ENCODE measurements at regions not wholly inside any gene's neighbourhood (a gene's known extent, or its start where the extent isn't known, plus 50 kb on each side); places are given as distances from the start of the nearest gene placed in this dataset.

- Histone ChIP-seq H3K27me3 (ENCODE audit: control insufficient read depth, insufficient read depth, low read length) (no peaks in the 10 kb centered on the region), H3K4me3 (ENCODE audit: insufficient read depth, low read depth, low read length) (no peak overlapping the region), H3K36me3 (replicated peaks; ENCODE audit: control insufficient read depth, insufficient read depth, low read length) (no peaks in the 10 kb centered on the region)
- no peak for DNase-seq
Observed at GRCh38 chr5:152882621-152883020, 477.5 kb upstream of the NMUR2 start.

DNA sequence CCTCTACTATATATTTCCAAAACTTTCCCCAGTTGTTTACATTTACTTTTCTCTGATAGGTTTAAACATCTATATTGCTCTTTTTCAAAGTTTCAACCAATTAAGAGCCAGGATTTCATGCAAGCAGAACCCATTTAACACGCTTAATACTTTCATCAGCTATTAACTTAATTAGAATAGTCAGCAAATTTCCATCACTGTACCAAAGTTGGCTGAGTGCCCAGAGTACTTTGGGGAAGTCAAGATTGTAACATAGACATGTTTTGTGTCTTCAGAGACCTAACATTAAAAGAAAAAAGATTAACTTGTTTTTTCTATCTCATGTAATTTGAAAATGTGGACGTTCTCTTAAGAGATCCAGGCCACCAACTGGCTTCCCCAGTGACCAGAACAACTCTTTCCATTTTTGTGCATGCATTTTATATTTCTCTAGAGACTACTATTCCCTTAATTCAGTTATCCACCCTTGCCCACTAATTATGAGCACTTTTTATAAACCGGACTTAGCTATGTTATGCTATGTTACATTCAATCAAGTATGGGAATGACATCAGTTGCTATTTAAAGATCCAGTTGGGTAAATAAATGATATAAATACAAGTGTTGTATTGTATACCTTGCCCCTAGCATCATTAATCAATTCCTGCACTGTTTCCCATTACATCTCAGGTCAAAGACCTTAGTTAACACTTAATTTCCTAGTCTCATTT, 478.1 kb upstream of the NMUR2 start:
- Histone ChIP-seq H3K4me3 (ENCODE audit: insufficient read depth, low read depth, low read length) (no peak overlapping the region), H3K36me3 (replicated peaks; ENCODE audit: control insufficient read depth, insufficient read depth, low read length) (no peaks in the 10 kb centered on the region), H3K27me3 (ENCODE audit: control insufficient read depth, insufficient read depth, low read length) (no peaks in the 10 kb centered on the region)
- DNase-seq = no peak

GRCh38 chr5:152884006-152884405, 478.9 kb upstream of the NMUR2 start:
- Histone ChIP-seq H3K27me3 (ENCODE audit: control insufficient read depth, insufficient read depth, low read length) (no peaks in the 10 kb centered on the region), H3K36me3 (replicated peaks; ENCODE audit: control insufficient read depth, insufficient read depth, low read length) (no peaks in the 10 kb centered on the region), H3K4me3 (ENCODE audit: insufficient read depth, low read depth, low read length) (no peak overlapping the region)
- DNase-seq = no peak

GRCh38 chr5:152900332-152900731, 495.3 kb upstream of the NMUR2 start:
- Histone ChIP-seq H3K36me3 (replicated peaks; ENCODE audit: control insufficient read depth, insufficient read depth, low read length) (no peaks in the 10 kb centered on the region), H3K4me3 (ENCODE audit: insufficient read depth, low read depth, low read length) (no peak overlapping the region), H3K27me3 (ENCODE audit: control insufficient read depth, insufficient read depth, low read length) (no peaks in the 10 kb centered on the region)
- no peak for DNase-seq

- Histone ChIP-seq H3K36me3 (replicated peaks; ENCODE audit: control insufficient read depth, insufficient read depth, low read length) (no peaks in the 10 kb centered on the region), H3K27me3 (ENCODE audit: control insufficient read depth, insufficient read depth, low read length) (no peaks in the 10 kb centered on the region), H3K4me3 (ENCODE audit: insufficient read depth, low read depth, low read length) (no peak overlapping the region)
- DNase-seq = no peak
Observed at GRCh38 chr5:152901754-152902153, 496.7 kb upstream of the NMUR2 start.

GRCh38 chr5:152905286-152905685, 500.2 kb upstream of the NMUR2 start:
- no peaks in the 10 kb centered on the region for H3K36me3 ChIP-seq (replicated peaks; ENCODE audit: control insufficient read depth, insufficient read depth, low read length)
- H3K27me3 ChIP-seq (ENCODE audit: control insufficient read depth, insufficient read depth, low read length) = no peaks in the 10 kb centered on the region
- H3K4me3 ChIP-seq (ENCODE audit: insufficient read depth, low read depth, low read length) = no peak overlapping the region
- DNase-seq = no peak

- H3K27me3 ChIP-seq (ENCODE audit: control insufficient read depth, insufficient read depth, low read length) = no peaks in the 10 kb centered on the region
- no peak for DNase-seq
- H3K36me3 ChIP-seq (replicated peaks; ENCODE audit: control insufficient read depth, insufficient read depth, low read length) = no peaks in the 10 kb centered on the region
- H3K4me3 ChIP-seq (ENCODE audit: insufficient read depth, low read depth, low read length) = no peak overlapping the region
Observed at GRCh38 chr5:152907488-152908245, 502.6 kb upstream of the NMUR2 start.

DNA sequence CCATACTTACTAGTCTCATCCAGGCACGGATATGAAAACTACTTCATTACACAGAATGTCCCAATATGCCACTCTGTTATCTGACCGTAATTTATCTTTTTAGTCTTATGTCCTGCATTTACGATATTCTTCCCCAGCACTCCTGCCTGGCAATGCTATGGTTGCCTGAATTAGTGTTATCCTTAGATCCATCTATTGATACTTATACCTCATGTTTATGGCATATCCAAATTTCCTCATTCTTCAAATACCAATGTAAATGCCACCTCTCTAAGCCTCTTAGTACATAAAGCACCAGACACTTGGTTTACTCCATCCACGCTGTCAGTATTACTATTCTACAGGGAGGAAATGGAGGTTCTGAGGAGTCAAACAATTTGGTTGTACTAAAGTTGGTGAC, 507.8 kb upstream of the NMUR2 start:
- no peak for DNase-seq
- no peaks in the 10 kb centered on the region for H3K27me3 ChIP-seq (ENCODE audit: control insufficient read depth, insufficient read depth, low read length)
- H3K36me3 ChIP-seq (replicated peaks; ENCODE audit: control insufficient read depth, insufficient read depth, low read length) = no peaks in the 10 kb centered on the region
- H3K4me3 ChIP-seq (ENCODE audit: insufficient read depth, low read depth, low read length) = no peak overlapping the region

DNA sequence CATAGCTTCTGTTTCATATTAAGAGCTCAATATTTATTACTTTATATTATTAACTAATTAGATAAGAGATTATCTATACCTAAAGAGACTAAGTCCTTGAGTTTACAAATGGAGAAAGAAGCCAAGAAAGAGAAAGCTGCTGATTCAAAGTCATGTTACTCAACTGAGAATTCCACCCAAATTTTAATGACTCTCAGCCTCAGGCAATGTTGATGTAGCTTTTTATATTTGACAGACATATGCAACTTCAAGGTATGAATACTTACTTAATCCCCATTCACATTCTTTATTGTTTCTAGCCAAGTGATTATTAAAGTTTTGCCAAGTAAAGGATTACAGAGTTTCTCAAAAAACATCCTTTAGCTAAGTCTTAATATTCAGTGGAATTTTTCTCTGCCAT, 527.5 kb upstream of the NMUR2 start:
- DNase-seq = no peak
- Histone ChIP-seq H3K27me3 (ENCODE audit: control insufficient read depth, insufficient read depth, low read length) (no peaks in the 10 kb centered on the region), H3K36me3 (replicated peaks; ENCODE audit: control insufficient read depth, insufficient read depth, low read length) (no peaks in the 10 kb centered on the region), H3K4me3 (ENCODE audit: insufficient read depth, low read depth, low read length) (no peak overlapping the region)

DNA sequence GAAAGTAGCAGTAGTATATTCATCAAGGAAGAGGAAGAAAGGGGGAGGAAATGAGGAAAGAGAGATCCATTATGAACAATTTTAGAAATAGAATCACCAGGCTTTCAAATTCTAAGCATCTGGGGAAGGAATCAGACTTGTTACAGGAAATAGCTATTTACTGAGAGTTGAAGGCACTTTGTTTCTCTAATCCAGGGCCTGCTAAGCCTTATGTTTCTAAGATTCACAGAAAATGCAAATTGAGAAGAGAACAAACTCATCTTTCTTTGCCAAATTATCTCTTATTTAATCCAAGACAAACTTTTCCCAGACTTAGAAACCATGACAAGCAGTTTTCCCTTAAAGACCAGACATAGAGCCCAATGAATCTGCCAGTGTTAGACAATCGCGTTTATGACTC, 528.0 kb upstream of the NMUR2 start:
- Histone ChIP-seq H3K4me3 (ENCODE audit: insufficient read depth, low read depth, low read length) (no peak overlapping the region), H3K27me3 (ENCODE audit: control insufficient read depth, insufficient read depth, low read length) (no peaks in the 10 kb centered on the region), H3K36me3 (replicated peaks; ENCODE audit: control insufficient read depth, insufficient read depth, low read length) (no peaks in the 10 kb centered on the region)
- DNase-seq = no peak

- Histone ChIP-seq H3K36me3 (replicated peaks; ENCODE audit: control insufficient read depth, insufficient read depth, low read length) (no peaks in the 10 kb centered on the region), H3K27me3 (ENCODE audit: control insufficient read depth, insufficient read depth, low read length) (no peaks in the 10 kb centered on the region), H3K4me3 (ENCODE audit: insufficient read depth, low read depth, low read length) (no peak overlapping the region)
- no peak for DNase-seq
Observed at GRCh38 chr5:152938630-152939029, 533.6 kb upstream of the NMUR2 start.

- H3K36me3 ChIP-seq (replicated peaks; ENCODE audit: control insufficient read depth, insufficient read depth, low read length) = no peaks in the 10 kb centered on the region
- no peaks in the 10 kb centered on the region for H3K27me3 ChIP-seq (ENCODE audit: control insufficient read depth, insufficient read depth, low read length)
- H3K4me3 ChIP-seq (ENCODE audit: insufficient read depth, low read depth, low read length) = no peak overlapping the region
- DNase-seq = no peak
Observed at GRCh38 chr5:152942633-152943336, 537.7 kb upstream of the NMUR2 start.

DNA sequence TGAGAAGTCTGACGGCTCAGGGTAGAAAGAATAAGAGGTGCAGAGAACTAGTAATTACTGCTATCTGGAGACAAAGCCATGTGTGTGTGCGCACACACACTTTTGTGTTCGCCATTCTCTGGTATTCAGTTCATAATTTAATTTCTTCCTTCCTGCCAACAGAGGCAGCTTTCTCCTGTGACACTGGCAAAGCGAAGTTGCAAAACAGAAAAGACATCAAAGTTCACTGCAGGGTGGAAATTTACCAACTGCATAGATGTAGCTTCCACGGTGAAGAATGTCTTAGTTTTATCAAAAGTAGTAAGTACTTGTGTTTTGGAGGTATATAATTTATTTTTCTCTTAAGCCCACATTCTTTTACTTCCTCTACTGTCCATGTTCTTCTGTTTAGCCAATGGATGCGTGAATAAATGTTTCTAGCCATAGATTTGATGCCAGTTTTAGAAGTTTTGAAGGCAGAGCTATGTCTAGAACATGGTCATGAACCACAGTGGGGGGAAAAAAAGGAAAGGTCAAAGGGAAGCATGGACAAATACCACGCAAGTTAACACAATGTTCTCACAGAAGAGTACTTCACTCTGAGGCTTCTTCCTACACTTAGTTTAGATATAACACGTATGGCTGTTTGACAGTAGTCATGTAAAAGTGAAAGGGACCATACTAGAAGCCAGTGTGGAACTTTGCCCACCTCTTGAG, 536.5 kb upstream of the GRIA1 start:
- Histone ChIP-seq H3K27me3 (ENCODE audit: control insufficient read depth, insufficient read depth, low read length) (no peaks in the 10 kb centered on the region; the same call in 1 of the 2 replicates), H3K4me3 (ENCODE audit: insufficient read depth, low read depth, low read length) (no peak overlapping the region), H3K36me3 (replicated peaks; ENCODE audit: control insufficient read depth, insufficient read depth, low read length) (no peaks in the 10 kb centered on the region)
- DNase-seq = no peak

DNA sequence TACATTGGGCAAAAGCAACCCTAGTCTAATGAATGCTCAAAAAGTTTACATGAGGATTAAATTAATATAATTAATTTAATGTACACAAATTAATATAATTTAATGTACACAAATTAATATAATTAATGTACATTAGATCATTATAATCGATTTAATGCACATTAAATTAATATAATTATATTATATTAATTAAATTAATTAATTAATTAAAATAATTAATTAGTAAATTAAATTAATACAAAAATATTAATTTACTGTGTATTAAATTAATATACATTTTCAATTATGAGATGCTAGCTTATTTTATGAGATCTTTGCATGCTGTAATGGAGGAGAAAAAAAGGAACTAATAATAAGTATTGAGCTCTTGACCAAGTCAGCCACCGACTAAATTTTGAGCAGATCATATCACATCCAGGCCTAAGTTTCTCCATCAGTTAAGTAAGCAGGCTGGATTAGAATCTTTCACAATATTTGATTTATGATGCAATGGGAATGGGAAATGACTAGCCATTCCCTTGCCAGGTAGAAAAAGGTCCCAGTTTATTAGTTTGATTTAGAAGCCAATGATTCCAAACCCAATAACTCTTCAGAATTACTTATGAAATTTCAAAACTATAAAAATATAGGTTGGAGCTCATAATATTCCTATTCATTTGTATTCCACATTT, 533.4 kb upstream of the GRIA1 start:
- Histone ChIP-seq H3K36me3 (replicated peaks; ENCODE audit: control insufficient read depth, insufficient read depth, low read length) (no peaks in the 10 kb centered on the region), H3K27me3 (ENCODE audit: control insufficient read depth, insufficient read depth, low read length) (no peaks in the 10 kb centered on the region; the same call in 1 of the 2 replicates), H3K4me3 (ENCODE audit: insufficient read depth, low read depth, low read length) (no peak overlapping the region)
- no peak for DNase-seq

Measured in H7 (cell line).